DND-41 (cell line): ENCODE measurements at regions not wholly inside any gene's neighbourhood (a gene's known extent, or its start where the extent isn't known, plus 50 kb on each side); places are given as distances from the start of the nearest gene placed in this dataset.

Source experiments
- CTCF ChIP-seq: IDR thresholded peaks from 2 replicates; pipeline ENCODE4 v1.5.1; 2012; ENCODE audit warnings: borderline replicate concordance, low read length, moderate library complexity, mild to moderate bottlenecking; ENCODE audit not compliant: poor library complexity, severe bottlenecking; ENCODE audit errors: extremely low read depth
- EZH2 ChIP-seq: IDR thresholded peaks from 3 replicates; pipeline ENCODE4 v1.6.1; 2012; ENCODE audit warnings: borderline replicate concordance, low read depth, mild to moderate bottlenecking, moderate library complexity, low read length, inconsistent platforms; ENCODE audit not compliant: severe bottlenecking

- TF ChIP-seq CTCF: no peak
- no peak for TF ChIP-seq EZH2
Observed at GRCh38 chr13:65460136-65460535, 1770.0 kb downstream of the PCDH9 start.
